GM12891 (cell line): ENCODE measurements at regions not wholly inside any gene's neighbourhood (a gene's known extent, or its start where the extent isn't known, plus 50 kb on each side); places are given as distances from the start of the nearest gene placed in this dataset.

Experiments
- PAX5 ChIP-seq: IDR thresholded peaks from 2 replicates; pipeline ENCODE4 v1.6.1; 2011; ENCODE audit warnings: low read length, moderate library complexity, mild to moderate bottlenecking; ENCODE audit not compliant: insufficient read depth, severe bottlenecking
- POLR2A ChIP-seq: IDR thresholded peaks from 2 replicates; pipeline ENCODE4 v1.6.1; 2011; ENCODE audit warnings: low read depth, low read length, control low read depth
- POLR2AphosphoS5 ChIP-seq: IDR thresholded peaks from 2 replicates; pipeline ENCODE4 v1.6.1; 2011; ENCODE audit warnings: low read depth, low read length, control low read depth
- POU2F2 ChIP-seq: IDR thresholded peaks from 2 replicates; pipeline ENCODE4 v1.6.1; 2011; ENCODE audit warnings: low read depth, mild to moderate bottlenecking, control low read depth, low read length, moderate library complexity
- SPI1 ChIP-seq: IDR thresholded peaks from 2 replicates; pipeline ENCODE4 v1.6.1; 2011; ENCODE audit warnings: low read depth, low read length, control low read depth
- TAF1 ChIP-seq: IDR thresholded peaks from 2 replicates; pipeline ENCODE4 v1.6.1; 2011; ENCODE audit warnings: low read depth, low read length, control low read depth

DNA sequence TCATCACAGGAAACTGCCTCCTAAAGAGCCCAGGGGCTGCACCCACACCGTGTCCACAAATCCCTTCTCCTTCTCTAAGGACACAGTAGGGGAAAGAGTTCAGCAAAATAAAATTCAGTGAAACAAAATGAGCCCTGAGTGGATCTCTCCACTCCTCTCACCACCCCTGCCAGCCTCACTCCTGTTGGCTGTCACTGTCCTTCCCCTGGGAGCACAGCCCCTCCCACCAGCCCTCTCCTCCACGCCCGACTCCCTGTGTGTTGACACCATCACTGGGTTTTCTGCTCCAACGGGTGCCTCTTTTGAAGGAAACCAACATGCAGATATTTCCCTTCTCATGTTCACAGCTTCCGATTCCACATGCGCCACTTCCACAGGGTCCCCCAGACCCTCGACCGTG, 356.2 kb downstream of the AJAP1 start:
- TF ChIP-seq POLR2A = no peak
- TF ChIP-seq POLR2AphosphoS5 = no peak
- no peak for TF ChIP-seq TAF1
- TF ChIP-seq POU2F2 = no peak
- TF ChIP-seq SPI1 = no peak
- TF ChIP-seq PAX5 = no peak
